SJSA1 (cell line): ENCODE measurements at regions not wholly inside any gene's neighbourhood (a gene's known extent, or its start where the extent isn't known, plus 50 kb on each side); places are given as distances from the start of the nearest gene placed in this dataset.
"Not testable (repeated sequence)": the region's sequence is repeated elsewhere in the genome, so short reads cannot be mapped to it uniquely, and the experiment has no call there.

ENCODE experiments used
- DNase-seq, 2 experiments: peaks; one replicate each; pipeline ENCODE4 v3.0.0-alpha.2; 2015 to 2020; ENCODE audit warnings: low spot score in 2 of 2, low read depth in 1 of 2
- H3K27ac ChIP-seq: fragments of 250-450 bp; sonication (Bioruptor Pico); 2 replicates; pipeline ENCODE4 v1.5.1; 2020; ENCODE audit warnings: mild to moderate bottlenecking, moderate library complexity
- H3K27me3 ChIP-seq: fragments of 250-450 bp; sonication (Bioruptor Pico); replicated peaks from 2 replicates; pipeline ENCODE4 v1.5.1; 2020; ENCODE audit warnings: mild to moderate bottlenecking, moderate library complexity
- H3K36me3 ChIP-seq: fragments of 250-450 bp; sonication (Bioruptor Pico); 2 replicates; pipeline ENCODE4 v1.5.1; 2020; ENCODE audit warnings: mild to moderate bottlenecking
- H3K4me1 ChIP-seq: fragments of 250-450 bp; sonication (Bioruptor Pico); replicated peaks from 2 replicates; pipeline ENCODE4 v1.6.1; 2021; ENCODE audit warnings: mild to moderate bottlenecking
- H3K4me3 ChIP-seq: fragments of 250-450 bp; sonication (Bioruptor Pico); 2 replicates; pipeline ENCODE4 v1.5.1; 2020; ENCODE audit warnings: mild to moderate bottlenecking
- H3K9me3 ChIP-seq: fragments of 250-450 bp; sonication (Bioruptor Pico); replicated peaks from 2 replicates; pipeline ENCODE4 v1.5.1; 2020; ENCODE audit warnings: mild to moderate bottlenecking

DNA sequence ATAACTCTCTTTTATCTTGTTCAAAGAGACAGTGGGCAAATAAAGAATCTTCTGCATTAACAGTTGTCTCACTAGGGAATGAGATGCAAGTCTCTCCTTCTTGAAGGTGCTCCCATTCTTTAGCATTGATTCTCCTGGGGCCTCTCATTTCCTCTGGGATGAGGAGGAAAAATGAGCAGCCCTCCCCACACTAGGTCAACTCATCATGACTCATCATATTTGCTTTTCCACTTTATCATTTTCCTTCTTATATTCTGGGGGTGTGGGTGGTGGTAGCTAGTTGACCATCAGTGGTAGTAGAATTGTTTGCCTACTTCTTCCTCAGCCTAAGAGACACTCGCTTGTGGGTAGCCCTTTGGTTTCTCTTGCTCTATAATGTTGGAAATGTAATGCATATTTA, 182.0 kb upstream of the C1orf87 start:
- Histone ChIP-seq H3K9me3 (no peaks in the 10 kb centered on the region), H3K27me3 (no peaks in the 10 kb centered on the region), H3K36me3 (no peaks in the 10 kb centered on the region), H3K4me1 (peaks cover 9% of the 10 kb centered on the region; the same call in 1 of the 2 replicates), H3K27ac (no peak overlapping the region), H3K4me3 (no peak overlapping the region)
- DNase-seq: no peak

DNA sequence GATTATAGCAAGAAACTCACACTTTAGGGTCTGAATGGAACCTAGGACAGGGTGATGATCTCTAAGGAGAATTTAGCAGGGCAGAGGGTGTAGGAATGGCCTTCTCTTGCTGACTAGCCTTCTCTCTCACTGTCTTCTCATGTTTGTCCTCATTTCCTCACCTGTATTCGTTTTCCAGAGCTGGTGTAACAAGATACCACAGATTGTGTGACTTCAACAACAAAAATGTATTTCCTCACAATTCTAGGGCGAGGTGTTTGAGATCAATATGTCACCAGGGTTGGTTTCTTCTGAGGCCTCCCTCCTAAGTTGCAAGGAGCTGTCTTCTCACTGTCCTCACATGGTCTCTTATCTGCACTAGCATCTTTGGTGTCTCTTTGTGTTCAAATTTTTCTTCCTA, 177.9 kb upstream of the C1orf87 start:
- Histone ChIP-seq H3K27me3 (no peaks in the 10 kb centered on the region), H3K4me3 (no peak overlapping the region), H3K36me3 (no peaks in the 10 kb centered on the region), H3K27ac (no peak overlapping the region), H3K9me3 (no peaks in the 10 kb centered on the region), H3K4me1 (peaks cover 9% of the 10 kb centered on the region; the same call in 1 of the 2 replicates)
- no peak for DNase-seq

DNA sequence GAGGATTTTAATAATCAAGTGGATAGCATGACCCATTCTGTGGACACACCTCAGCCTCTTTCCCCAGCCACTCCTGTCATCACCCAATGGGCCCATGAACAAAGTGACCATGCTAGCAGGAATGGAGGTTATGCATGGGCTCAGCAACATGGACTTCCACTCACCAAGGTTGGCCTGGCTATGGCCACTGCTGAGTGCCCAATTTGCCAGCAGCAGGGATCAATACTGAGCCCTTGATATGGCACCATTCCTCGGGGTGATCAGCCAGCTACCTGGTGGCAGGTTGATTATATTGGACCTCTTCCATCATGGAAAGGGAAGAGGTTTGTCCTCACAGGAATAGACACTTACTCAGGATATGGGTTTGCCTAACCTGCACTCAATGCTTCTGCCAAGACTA, 173.9 kb upstream of the C1orf87 start:
- H3K4me1 ChIP-seq, DNase-seq, H3K27ac ChIP-seq, H3K36me3 ChIP-seq, H3K9me3 ChIP-seq, H3K4me3 ChIP-seq, H3K27me3 ChIP-seq: not testable (repeated sequence)

GRCh38 chr1:60245324-60245723, 171.8 kb upstream of the C1orf87 start:
- no peak overlapping the region for H3K27ac ChIP-seq
- no peak overlapping the region for H3K4me3 ChIP-seq
- DNase-seq: no peak
- H3K36me3 ChIP-seq: no peaks in the 10 kb centered on the region
- H3K4me1 ChIP-seq: no peaks in the 10 kb centered on the region
- no peaks in the 10 kb centered on the region for H3K27me3 ChIP-seq
- H3K9me3 ChIP-seq: no peaks in the 10 kb centered on the region

- DNase-seq: no peak
- Histone ChIP-seq H3K4me1 (no peaks in the 10 kb centered on the region), H3K27me3 (no peaks in the 10 kb centered on the region), H3K4me3 (no peak overlapping the region), H3K9me3 (no peaks in the 10 kb centered on the region), H3K36me3 (no peaks in the 10 kb centered on the region), H3K27ac (no peak overlapping the region)
Measured at GRCh38 chr1:60244906-60245305, 171.3 kb upstream of the C1orf87 start.

- Histone ChIP-seq H3K4me1 (no peaks in the 10 kb centered on the region), H3K27me3 (no peaks in the 10 kb centered on the region), H3K36me3 (no peaks in the 10 kb centered on the region), H3K4me3 (no peak overlapping the region), H3K9me3 (0 out of 2 replicates have a peak, but pooled peaks cover 2% of the 10 kb centered on the region), H3K27ac (no peak overlapping the region)
- DNase-seq: no peak
Measured at GRCh38 chr1:60235275-60235674, 161.7 kb upstream of the C1orf87 start.

GRCh38 chr1:60234776-60235175, 161.2 kb upstream of the C1orf87 start:
- H3K4me3 ChIP-seq: no peak overlapping the region
- H3K4me1 ChIP-seq: no peaks in the 10 kb centered on the region
- 0 out of 2 replicates have a peak, but pooled peaks cover 2% of the 10 kb centered on the region for H3K9me3 ChIP-seq
- DNase-seq: no peak
- no peak overlapping the region for H3K27ac ChIP-seq
- no peaks in the 10 kb centered on the region for H3K36me3 ChIP-seq
- H3K27me3 ChIP-seq: no peaks in the 10 kb centered on the region

DNA sequence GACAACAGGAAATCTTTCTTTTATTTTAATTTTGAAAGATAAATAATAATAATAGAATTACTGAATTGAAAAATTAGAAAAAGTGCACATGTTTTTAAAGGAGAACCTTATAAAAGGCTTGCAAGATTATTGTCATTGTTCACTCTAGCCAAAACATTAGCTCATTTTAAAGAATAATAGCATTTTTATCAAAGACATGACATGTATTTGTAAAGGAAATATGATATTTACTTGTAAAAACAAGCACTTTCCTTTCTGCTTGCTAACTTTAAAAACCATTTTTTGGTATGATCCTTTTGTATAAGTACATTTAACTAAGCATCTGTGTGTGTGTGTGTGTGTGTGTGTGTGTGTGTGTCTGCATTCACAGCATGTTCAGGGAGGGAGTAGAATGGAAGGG, 156.3 kb upstream of the C1orf87 start:
- Histone ChIP-seq H3K9me3 (0 out of 2 replicates have a peak, but pooled peaks cover 2% of the 10 kb centered on the region), H3K27ac (no peak overlapping the region), H3K36me3 (no peaks in the 10 kb centered on the region), H3K4me3 (no peak overlapping the region), H3K27me3 (no peaks in the 10 kb centered on the region), H3K4me1 (no peaks in the 10 kb centered on the region)
- no peak for DNase-seq

DNA sequence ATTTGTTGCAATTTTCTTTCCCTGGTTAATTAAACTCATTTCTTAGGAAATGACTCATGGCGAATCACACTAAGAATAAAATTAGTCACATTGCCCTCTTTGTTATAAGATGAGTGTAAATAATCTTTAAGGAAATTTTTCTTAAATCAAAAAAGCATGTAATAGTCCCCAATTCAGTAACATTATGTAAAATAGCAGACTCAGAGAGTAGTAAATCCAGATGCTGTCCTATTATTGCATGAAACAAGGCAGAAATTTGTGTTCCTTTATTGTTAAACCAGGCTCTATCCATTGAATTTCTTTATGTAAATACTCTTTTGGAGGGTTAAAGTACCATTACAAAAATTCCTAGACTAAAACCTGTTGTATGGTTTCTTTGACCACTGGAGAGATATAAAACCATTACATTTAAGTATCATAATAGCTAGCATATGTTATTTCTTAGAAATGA, 154.5 kb upstream of the C1orf87 start:
- Histone ChIP-seq H3K36me3 (no peaks in the 10 kb centered on the region), H3K27me3 (no peaks in the 10 kb centered on the region), H3K27ac (no peak overlapping the region), H3K4me3 (no peak overlapping the region), H3K4me1 (no peaks in the 10 kb centered on the region), H3K9me3 (0 out of 2 replicates have a peak, but pooled peaks cover 2% of the 10 kb centered on the region)
- DNase-seq: no peak

GRCh38 chr1:60227601-60228000, 154.0 kb upstream of the C1orf87 start:
- H3K36me3 ChIP-seq: no peaks in the 10 kb centered on the region
- DNase-seq: no peak
- H3K27ac ChIP-seq: no peak overlapping the region

DNA sequence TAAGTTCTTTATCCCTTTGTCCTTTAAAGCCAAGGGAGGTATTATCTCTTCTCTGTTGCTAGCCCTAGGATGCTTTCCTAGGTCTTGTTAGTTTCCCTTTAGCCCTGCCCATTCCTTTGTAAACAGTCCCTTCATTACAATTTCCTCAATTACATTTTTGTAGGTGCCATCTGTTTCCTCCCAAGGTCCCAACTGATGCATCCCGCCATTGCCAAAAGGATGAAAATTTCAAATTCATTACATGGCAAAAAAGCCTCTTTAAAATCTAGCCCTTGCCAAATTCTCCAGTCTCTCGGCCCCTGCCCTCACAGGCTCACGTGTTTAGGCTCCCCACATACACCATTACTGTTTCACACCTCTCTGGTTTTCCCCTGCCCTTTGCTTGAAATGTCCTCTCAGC, 151.9 kb upstream of the C1orf87 start:
- 0 out of 2 replicates have a peak, but pooled peaks cover 1% of the 10 kb centered on the region for H3K9me3 ChIP-seq
- no peak overlapping the region for H3K27ac ChIP-seq
- DNase-seq: no peak
- H3K4me1 ChIP-seq: no peaks in the 10 kb centered on the region
- H3K4me3 ChIP-seq: no peak overlapping the region
- H3K36me3 ChIP-seq: no peaks in the 10 kb centered on the region
- no peaks in the 10 kb centered on the region for H3K27me3 ChIP-seq

More at GRCh38 chr1:60227601-60228000, 154.0 kb upstream of the C1orf87 start:
- 0 out of 2 replicates have a peak, but pooled peaks cover 2% of the 10 kb centered on the region for H3K9me3 ChIP-seq
- H3K4me3 ChIP-seq: no peak overlapping the region
- H3K27me3 ChIP-seq: no peaks in the 10 kb centered on the region
- no peaks in the 10 kb centered on the region for H3K4me1 ChIP-seq

GRCh38 chr1:60224523-60224922, 151.0 kb upstream of the C1orf87 start:
- Histone ChIP-seq H3K27me3 (no peaks in the 10 kb centered on the region), H3K27ac (no peak overlapping the region), H3K36me3 (no peaks in the 10 kb centered on the region), H3K4me1 (no peaks in the 10 kb centered on the region), H3K9me3 (no peaks in the 10 kb centered on the region), H3K4me3 (no peak overlapping the region)
- no peak for DNase-seq

DNA sequence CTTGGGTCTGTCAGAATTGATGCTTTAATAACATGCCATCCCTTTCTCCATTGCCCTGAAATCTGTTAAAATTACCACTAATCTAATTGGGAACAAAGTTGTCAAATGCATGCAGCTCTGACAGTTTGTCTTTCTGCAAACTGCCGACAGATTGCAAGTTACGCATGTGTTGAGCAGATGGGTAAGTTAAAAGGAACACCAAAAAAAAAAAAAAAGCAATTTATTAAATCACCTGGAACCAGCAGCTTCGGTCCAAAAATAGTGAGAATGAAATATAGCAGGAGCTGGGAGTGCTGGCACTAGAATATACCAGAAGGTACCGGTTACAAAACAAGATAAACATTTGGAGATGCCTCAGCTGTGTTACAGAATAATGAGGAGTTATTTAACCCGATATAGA, 149.6 kb upstream of the C1orf87 start:
- H3K36me3 ChIP-seq: no peaks in the 10 kb centered on the region
- H3K4me1 ChIP-seq: no peaks in the 10 kb centered on the region
- H3K27ac ChIP-seq: no peak overlapping the region
- DNase-seq: no peak
- no peaks in the 10 kb centered on the region for H3K27me3 ChIP-seq
- no peaks in the 10 kb centered on the region for H3K9me3 ChIP-seq
- H3K4me3 ChIP-seq: no peak overlapping the region

- H3K27me3 ChIP-seq: no peaks in the 10 kb centered on the region
- no peaks in the 10 kb centered on the region for H3K36me3 ChIP-seq
- no peak overlapping the region for H3K4me3 ChIP-seq
- no peak overlapping the region for H3K27ac ChIP-seq
- no peaks in the 10 kb centered on the region for H3K9me3 ChIP-seq
- DNase-seq: no peak
- H3K4me1 ChIP-seq: no peaks in the 10 kb centered on the region
Measured at GRCh38 chr1:60222360-60223115, 149.0 kb upstream of the C1orf87 start.

DNA sequence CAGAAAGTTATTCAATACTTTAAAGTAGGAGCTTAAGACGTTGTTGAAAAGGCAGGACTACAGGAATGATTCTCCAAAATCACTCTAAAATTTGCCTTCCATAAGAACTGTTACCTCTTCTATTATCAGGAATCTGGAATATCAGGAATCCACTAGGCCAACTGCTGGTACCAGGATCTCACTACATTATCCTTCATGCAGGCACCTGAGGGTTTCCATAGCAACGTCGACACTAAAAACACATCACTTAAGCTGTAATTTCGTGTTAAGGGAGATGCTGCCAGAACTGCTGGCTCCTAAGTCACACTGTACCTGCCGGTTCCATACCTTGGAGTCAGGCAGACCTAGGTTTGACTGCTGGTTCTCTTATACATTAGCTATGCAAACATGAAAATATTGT, 139.7 kb upstream of the C1orf87 start:
- no peaks in the 10 kb centered on the region for H3K27me3 ChIP-seq
- no peaks in the 10 kb centered on the region for H3K36me3 ChIP-seq
- no peak overlapping the region for H3K27ac ChIP-seq
- no peaks in the 10 kb centered on the region for H3K4me1 ChIP-seq
- DNase-seq: no peak
- no peak overlapping the region for H3K4me3 ChIP-seq
- H3K9me3 ChIP-seq: no peaks in the 10 kb centered on the region
